Mammary epithelial cell (primary cell): ENCODE measurements at regions not wholly inside any gene's neighbourhood (a gene's known extent, or its start where the extent isn't known, plus 50 kb on each side); places are given as distances from the start of the nearest gene placed in this dataset.

Experiments
- CTCF ChIP-seq, 2 donors: IDR thresholded peaks in 1 of 2; conservative IDR thresholded peaks in 1 of 2; 2 replicates each; pipeline ENCODE4 v1.5.1; 2011 to 2012; ENCODE audit warnings: inconsistent platforms in 2 of 2, low read length in 2 of 2, mild to moderate bottlenecking in 2 of 2, control low read depth in 1 of 2, low read depth in 1 of 2; ENCODE audit not compliant: insufficient read depth in 1 of 2; ENCODE audit errors: extremely low read depth in 1 of 2
- EZH2 ChIP-seq: IDR thresholded peaks from 2 replicates; pipeline ENCODE4 v1.6.1; 2012; ENCODE audit warnings: low read length, inconsistent platforms, borderline replicate concordance

- TF ChIP-seq CTCF (conservative IDR thresholded peaks at IDR 0.05 in 1 of 2, IDR thresholded peaks at IDR 0.05 in 1 of 2; ENCODE audit: extremely low read depth in 1 of 2, insufficient read depth in 1 of 2, low read depth in 1 of 2, low read length in 2 of 2) (no peak), EZH2 (no peak)
Measured at GRCh38 chr12:115364921-115365320, 680.9 kb upstream of the TBX3 start.
